ENCODE measurements at regions not wholly inside any gene's neighbourhood (a gene's known extent, or its start where the extent isn't known, plus 50 kb on each side); places are given as distances from the start of the nearest gene placed in this dataset.

DNA sequence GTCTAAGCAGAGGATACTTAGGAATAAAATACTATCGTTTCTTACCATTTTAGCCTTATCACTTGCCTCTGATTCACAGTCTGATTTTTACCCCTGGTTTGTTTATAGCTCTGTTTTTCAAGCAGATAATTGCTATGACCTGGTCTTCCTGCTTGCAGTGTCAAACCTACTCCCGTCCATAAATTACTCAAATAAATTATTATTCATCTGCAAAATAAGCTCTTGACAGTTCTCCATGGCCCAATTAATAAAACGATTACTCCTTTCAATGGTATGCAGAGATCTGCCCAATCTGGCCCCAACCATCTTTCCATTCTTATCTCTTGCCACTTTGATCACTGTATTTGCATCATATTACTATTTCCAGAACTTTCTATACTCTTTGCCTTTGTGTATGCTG is 354.0 kb downstream of the CCDC85A start (continued):
- TF ChIP-seq YY1 (IDR thresholded peaks at IDR 0.05; ENCODE audit: low read depth) (no peak), NFIC (IDR thresholded peaks at IDR 0.05; ENCODE audit: borderline replicate concordance) (peak; percentile 16; the same call in 1 of the 2 replicates), MEF2A (IDR thresholded peaks at IDR 0.05; ENCODE audit: borderline replicate concordance, low read depth) (no peak), CHD2 (IDR thresholded peaks at IDR 0.05; ENCODE audit: low read length, partially characterized antibody) (no peak), GATA2 (CRISPR knock-in tag; IDR thresholded peaks at IDR 0.05) (no peak), USF1 (IDR thresholded peaks at IDR 0.05; ENCODE audit: borderline replicate concordance, low read depth) (no peak), NRF1 (IDR thresholded peaks at IDR 0.05; ENCODE audit: low read depth, low read length) (no peak), RAD21 (IDR thresholded peaks at IDR 0.05; ENCODE audit: low read length) (no peak), FOXM1 (IDR thresholded peaks at IDR 0.05; ENCODE audit: low read depth) (no peak), GABPA (IDR thresholded peaks at IDR 0.05; ENCODE audit: low read depth) (no peak), TEAD4 (IDR thresholded peaks at IDR 0.05; ENCODE audit: borderline replicate concordance, insufficient read depth) (0 out of 2 replicates have a peak, but pooled peaks have one; percentile 12), EP300 (IDR thresholded peaks at IDR 0.05; ENCODE audit: borderline replicate concordance in 1 of 2, low read depth in 1 of 2, low read length in 1 of 2) (peak in 1 of 2 experiments; percentile 27; a peak in 1 of 4 replicates), FOXJ3 (CRISPR knock-in tag; IDR thresholded peaks at IDR 0.05) (no peak), POLR2AphosphoS5 (IDR thresholded peaks at IDR 0.05; ENCODE audit: low read depth, low read length) (no peak), SMC3 (IDR thresholded peaks at IDR 0.05; ENCODE audit: low read depth, low read length) (no peak), FOSL2 (IDR thresholded peaks at IDR 0.05; ENCODE audit: borderline replicate concordance, low read depth) (peak; percentile 6; the same call in 1 of the 2 replicates), TCF12 (IDR thresholded peaks at IDR 0.05) (peak; percentile 33; the same call in 1 of the 2 replicates), RXRA (IDR thresholded peaks at IDR 0.05; ENCODE audit: borderline replicate concordance, low read depth) (no peak), MAX (IDR thresholded peaks at IDR 0.05; ENCODE audit: low read depth) (0 out of 2 replicates have a peak, but pooled peaks have one; percentile 22), JUND (IDR thresholded peaks at IDR 0.05) (0 out of 2 replicates have a peak, but pooled peaks have one; percentile 30), EZH2phosphoT487 (IDR thresholded peaks at IDR 0.05; ENCODE audit: borderline replicate concordance, low read depth) (no peak), ELF1 (IDR thresholded peaks at IDR 0.05) (no peak), RCOR1 (IDR thresholded peaks at IDR 0.05; ENCODE audit: low read length) (no peak)
- TF ChIP-seq, protein P1, sequence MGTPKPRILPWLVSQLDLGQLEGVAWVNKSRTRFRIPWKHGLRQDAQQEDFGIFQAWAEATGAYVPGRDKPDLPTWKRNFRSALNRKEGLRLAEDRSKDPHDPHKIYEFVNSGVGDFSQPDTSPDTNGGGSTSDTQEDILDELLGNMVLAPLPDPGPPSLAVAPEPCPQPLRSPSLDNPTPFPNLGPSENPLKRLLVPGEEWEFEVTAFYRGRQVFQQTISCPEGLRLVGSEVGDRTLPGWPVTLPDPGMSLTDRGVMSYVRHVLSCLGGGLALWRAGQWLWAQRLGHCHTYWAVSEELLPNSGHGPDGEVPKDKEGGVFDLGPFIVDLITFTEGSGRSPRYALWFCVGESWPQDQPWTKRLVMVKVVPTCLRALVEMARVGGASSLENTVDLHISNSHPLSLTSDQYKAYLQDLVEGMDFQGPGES (IDR thresholded peaks at IDR 0.05; ENCODE audit: low read depth, low read length), result no peak
- TF ChIP-seq, protein P2, sequence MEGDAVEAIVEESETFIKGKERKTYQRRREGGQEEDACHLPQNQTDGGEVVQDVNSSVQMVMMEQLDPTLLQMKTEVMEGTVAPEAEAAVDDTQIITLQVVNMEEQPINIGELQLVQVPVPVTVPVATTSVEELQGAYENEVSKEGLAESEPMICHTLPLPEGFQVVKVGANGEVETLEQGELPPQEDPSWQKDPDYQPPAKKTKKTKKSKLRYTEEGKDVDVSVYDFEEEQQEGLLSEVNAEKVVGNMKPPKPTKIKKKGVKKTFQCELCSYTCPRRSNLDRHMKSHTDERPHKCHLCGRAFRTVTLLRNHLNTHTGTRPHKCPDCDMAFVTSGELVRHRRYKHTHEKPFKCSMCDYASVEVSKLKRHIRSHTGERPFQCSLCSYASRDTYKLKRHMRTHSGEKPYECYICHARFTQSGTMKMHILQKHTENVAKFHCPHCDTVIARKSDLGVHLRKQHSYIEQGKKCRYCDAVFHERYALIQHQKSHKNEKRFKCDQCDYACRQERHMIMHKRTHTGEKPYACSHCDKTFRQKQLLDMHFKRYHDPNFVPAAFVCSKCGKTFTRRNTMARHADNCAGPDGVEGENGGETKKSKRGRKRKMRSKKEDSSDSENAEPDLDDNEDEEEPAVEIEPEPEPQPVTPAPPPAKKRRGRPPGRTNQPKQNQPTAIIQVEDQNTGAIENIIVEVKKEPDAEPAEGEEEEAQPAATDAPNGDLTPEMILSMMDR (IDR thresholded peaks at IDR 0.05), result no peak
